GM18508 (cell line): ENCODE measurements at regions not wholly inside any gene's neighbourhood (a gene's known extent, or its start where the extent isn't known, plus 50 kb on each side); places are given as distances from the start of the nearest gene placed in this dataset.
"Not testable (repeated sequence)": the region's sequence is repeated elsewhere in the genome, so short reads cannot be mapped to it uniquely, and the experiment has no call there.

Experiments used
- ATAC-seq: cut with Tn5 transposase; IDR thresholded peaks from one replicate; pipeline ENCODE4 v1.9.1; 2021; ENCODE audit warnings: moderate number of reproducible peaks; ENCODE audit not compliant: insufficient read depth, unreplicated experiment

- no peak for ATAC-seq
Measured at GRCh38 chr9:103226647-103227013, 231.5 kb downstream of the CYLC2 start.

- ATAC-seq, result not testable (repeated sequence)
Measured at GRCh38 chr9:103237571-103238109, 242.5 kb downstream of the CYLC2 start.

GRCh38 chr9:103242025-103242424, 246.9 kb downstream of the CYLC2 start:
- no peak for ATAC-seq

- ATAC-seq, result no peak
Measured at GRCh38 chr9:103242486-103242885, 247.4 kb downstream of the CYLC2 start.

GRCh38 chr9:103243553-103243952, 248.4 kb downstream of the CYLC2 start:
- ATAC-seq, result no peak

- no peak for ATAC-seq
Measured at GRCh38 chr9:103245369-103245768, 250.2 kb downstream of the CYLC2 start.

- ATAC-seq, result no peak
Measured at GRCh38 chr9:103261951-103262350, 266.8 kb downstream of the CYLC2 start.

GRCh38 chr9:103266064-103266463, 270.9 kb downstream of the CYLC2 start:
- no peak for ATAC-seq

- ATAC-seq, result no peak
Measured at GRCh38 chr9:103277240-103277639, 282.1 kb downstream of the CYLC2 start.

GRCh38 chr9:103281126-103281525, 286.0 kb downstream of the CYLC2 start:
- ATAC-seq, result no peak

GRCh38 chr9:103287361-103287760, 292.2 kb downstream of the CYLC2 start:
- ATAC-seq, result no peak

GRCh38 chr9:103296189-103296588, 301.1 kb downstream of the CYLC2 start:
- no peak for ATAC-seq

GRCh38 chr9:103301051-103301450, 305.9 kb downstream of the CYLC2 start:
- ATAC-seq, result no peak

- no peak for ATAC-seq
Measured at GRCh38 chr9:103304797-103305196, 309.7 kb downstream of the CYLC2 start.

- no peak for ATAC-seq
Measured at GRCh38 chr9:103319979-103320378, 324.8 kb downstream of the CYLC2 start.

GRCh38 chr9:103323699-103324098, 328.6 kb downstream of the CYLC2 start:
- no peak for ATAC-seq

- no peak for ATAC-seq
Measured at GRCh38 chr9:103335461-103335860, 340.3 kb downstream of the CYLC2 start.

GRCh38 chr9:103355000-103355399, 359.9 kb downstream of the CYLC2 start:
- no peak for ATAC-seq

- not testable (repeated sequence) for ATAC-seq
Measured at GRCh38 chr9:103357980-103358379, 362.8 kb downstream of the CYLC2 start.

GRCh38 chr9:103361906-103362305, 366.8 kb downstream of the CYLC2 start:
- no peak for ATAC-seq

GRCh38 chr9:103362986-103363385, 367.9 kb downstream of the CYLC2 start:
- ATAC-seq, result no peak

GRCh38 chr9:103364753-103365152, 369.6 kb downstream of the CYLC2 start:
- no peak for ATAC-seq

GRCh38 chr9:103371152-103371551, 376.0 kb downstream of the CYLC2 start:
- ATAC-seq, result no peak
